ENCODE measurements at regions not wholly inside any gene's neighbourhood (a gene's known extent, or its start where the extent isn't known, plus 50 kb on each side); places are given as distances from the start of the nearest gene placed in this dataset.

- Histone ChIP-seq H3K4ac (ENCODE audit: low read depth, low read length) (no peak overlapping the region), H3K18ac (ENCODE audit: low read depth, low read length) (no peak overlapping the region), H2BK20ac (ENCODE audit: low read depth, low read length) (no peak overlapping the region), H2BK5ac (ENCODE audit: low read depth, low read length, poor library complexity, severe bottlenecking) (no peak overlapping the region), H4K8ac (ENCODE audit: low read depth in 2 of 2, low read length in 2 of 2) (no peak overlapping the region), H3K79me1 (ENCODE audit: low read depth in 1 of 2, low read length in 2 of 2) (no peaks in the 10 kb centered on the region), H3K14ac (replicated peaks; ENCODE audit: low read depth, low read length) (no peak overlapping the region), H2AK9ac (replicated peaks; ENCODE audit: low read depth, low read length, poor library complexity) (no peak overlapping the region), H2AFZ (replicated peaks; ENCODE audit: low read length, poor library complexity) (no peak overlapping the region), H3K9ac (ENCODE audit: low read depth, low read length) (no peak overlapping the region), H4K20me1 (ENCODE audit: insufficient read depth, low read length) (no peaks in the 10 kb centered on the region), H3K36me3 (ENCODE audit: control insufficient read depth, insufficient read depth, low read length) (no peaks in the 10 kb centered on the region), H3K4me3 (ENCODE audit: insufficient read depth, low read depth, low read length) (no peak overlapping the region), H3K4me1 (ENCODE audit: control insufficient read depth, insufficient read depth, low read length) (no peaks in the 10 kb centered on the region), H3K56ac (ENCODE audit: extremely low read depth, insufficient read depth, low read length) (no peak overlapping the region), H4K91ac (ENCODE audit: insufficient read depth, low read depth, low read length) (no peak overlapping the region), H4K5ac (ENCODE audit: low read depth, low read length) (no peak overlapping the region), H3K27ac (ENCODE audit: insufficient read depth, low read length) (no peak overlapping the region), H3K9me1 (ENCODE audit: insufficient read depth, low read length) (no peaks in the 10 kb centered on the region), H2AK5ac (ENCODE audit: low read depth, low read length) (no peak overlapping the region), H3K23ac (ENCODE audit: low read depth, low read length) (no peak overlapping the region), H2BK120ac (ENCODE audit: low read depth, low read length) (no peak overlapping the region), H3K9me3 (ENCODE audit: control insufficient read depth, insufficient read depth, low read length) (peaks cover 4% of the 10 kb centered on the region), H2BK15ac (ENCODE audit: low read depth, low read length) (no peak overlapping the region), H3K4me2 (ENCODE audit: low read depth, low read length) (no peak overlapping the region), H3K27me3 (ENCODE audit: control insufficient read depth, insufficient read depth, low read length) (no peaks in the 10 kb centered on the region)
- ChIA-PET CTCF (no interaction called here), POLR2A (ENCODE audit: unreplicated experiment) (no interaction called here)
- in situ Hi-C loops (cut with MboI; ENCODE audit: low sequenced_read_pairs) (no loop called here), dilution Hi-C loops (cut with HindIII; ENCODE audit: low sequenced_read_pairs, unreplicated experiment) (no loop called here), intact Hi-C loops (cut with micrococcal nuclease) (no loop called here)
- no TSS peak for BruUV-seq (replicated peaks)
- WGBS, 2 experiments (ENCODE audit: extremely low coverage in 2 of 2, insufficient read length in 1 of 2), result 60% methylated on average over 1 of the region's 4 CpGs; no CpG with 5 or more reads in 1 of the 2 experiments
- ATAC-seq (ENCODE audit: low read depth), result no peak
- no peak for DNase-seq
- TF ChIP-seq RAD21 (IDR thresholded peaks at IDR 0.05; ENCODE audit: low read length), result no peak
- TF ChIP-seq RCOR1 (IDR thresholded peaks at IDR 0.05; ENCODE audit: insufficient replicate concordance, low read length), result no peak
- TF ChIP-seq MAZ (IDR thresholded peaks at IDR 0.05; ENCODE audit: borderline replicate concordance, low read depth, low read length), result no peak
- TF ChIP-seq CTCF (conservative IDR thresholded peaks at IDR 0.05; ENCODE audit: low read depth, low read length), result no peak
- no peak for TF ChIP-seq BHLHE40 (IDR thresholded peaks at IDR 0.05; ENCODE audit: low read depth, low read length)
- no peak for TF ChIP-seq USF2 (IDR thresholded peaks at IDR 0.05; ENCODE audit: low read depth, low read length)
- no peak for TF ChIP-seq POLR2A (IDR thresholded peaks at IDR 0.05; ENCODE audit: low read depth, low read length)
- no peak for TF ChIP-seq RFX5 (IDR thresholded peaks at IDR 0.05; ENCODE audit: low read depth, low read length)
- no peak for TF ChIP-seq ELK1 (IDR thresholded peaks at IDR 0.05; ENCODE audit: borderline replicate concordance, low read depth, low read length)
- TF ChIP-seq MAFK (IDR thresholded peaks at IDR 0.05; ENCODE audit: low read depth, low read length), result no peak
- no peak for TF ChIP-seq FOS (IDR thresholded peaks at IDR 0.05; ENCODE audit: low read depth, low read length)
- no peak for TF ChIP-seq MXI1 (IDR thresholded peaks at IDR 0.05; ENCODE audit: borderline replicate concordance, low read depth, low read length)
- no peak for TF ChIP-seq NFE2L2 (IDR thresholded peaks at IDR 0.05; ENCODE audit: low read depth, low read length)
These were observed 290.3 kb downstream of the CHRM3 start for GRCh38 chr1:239676522-239677273.

Data from IMR-90 (cell line).